ENCODE measurements at regions not wholly inside any gene's neighbourhood (a gene's known extent, or its start where the extent isn't known, plus 50 kb on each side); places are given as distances from the start of the nearest gene placed in this dataset.

- Mint-ChIP-seq H3K27ac (peak overlapping the region; percentile 7), H3K36me3 (ENCODE audit: low read depth) (peaks cover 36% of the 10 kb centered on the region), H3K27me3 (no peaks in the 10 kb centered on the region), H3K9me3 (no peaks in the 10 kb centered on the region), H3K4me3 (no peak overlapping the region), H3K4me1 (peaks cover 15% of the 10 kb centered on the region)
- DNase-seq: no peak
- no peak for ATAC-seq (ENCODE audit: low read depth)
- no peak for TF ChIP-seq CTCF (IDR thresholded peaks at IDR 0.05)
- intact Hi-C loops (cut with micrococcal nuclease): no loop called here
- ChIA-PET POLR2A (no interaction called here), CTCF (no interaction called here)
These were observed 361.6 kb downstream of the KLF12 start for GRCh38 chr13:73772449-73773167.

GRCh38 chr13:73767747-73768315 is 366.4 kb downstream of the KLF12 start:
- POLR2A ChIA-PET: interaction anchor here (0.5 to 1.5 kb wide), 2 partner anchors 63 to 523 kb away, joined by 3 to 4 read pairs; no protein-coding TSS in a partner anchor
- intact Hi-C loops (cut with micrococcal nuclease): loop anchor here (1.0 to 2.0 kb wide), 2 partner anchors 14 to 367 kb away; partner anchors contain the start of gene KLF12

GRCh38 chr13:73767191-73767741 is 366.9 kb downstream of the KLF12 start:
- ChIA-PET POLR2A (interaction anchor here (1.5 to 2.2 kb wide), 2 partner anchors 367 to 523 kb away, joined by 4 to 12 read pairs; partner anchors contain the start of gene KLF12), CTCF (interaction anchor here (0.7 to 4.4 kb wide), 7 partner anchors 11 to 1452 kb away, joined by 3 to 27 read pairs (median 3); no protein-coding TSS in a partner anchor)
- DNase-seq (no peak), ATAC-seq (ENCODE audit: low read depth) (peak; percentile 18)
- peaks cover 21% of the 10 kb centered on the region for H3K36me3 Mint-ChIP-seq (ENCODE audit: low read depth)
- no peak overlapping the region for H3K4me3 Mint-ChIP-seq
- no peak for TF ChIP-seq CTCF (IDR thresholded peaks at IDR 0.05)
- intact Hi-C loops (cut with micrococcal nuclease): loop anchor here (1.0 to 2.0 kb wide), 2 partner anchors 13 to 368 kb away; partner anchors contain the start of gene KLF12
- peak overlapping the region; percentile 76 for H3K27ac Mint-ChIP-seq
- no peaks in the 10 kb centered on the region for H3K27me3 Mint-ChIP-seq
- H3K9me3 Mint-ChIP-seq: no peaks in the 10 kb centered on the region
- H3K4me1 Mint-ChIP-seq: peaks cover 57% of the 10 kb centered on the region

More at GRCh38 chr13:73767747-73768315, 366.4 kb downstream of the KLF12 start:
- H3K36me3 Mint-ChIP-seq (ENCODE audit: low read depth): peaks cover 24% of the 10 kb centered on the region
- CTCF ChIA-PET: interaction anchor here (0.7 to 4.4 kb wide), 8 partner anchors 11 to 1452 kb away, joined by 3 to 27 read pairs (median 3); no protein-coding TSS in a partner anchor
- peaks cover 52% of the 10 kb centered on the region for H3K4me1 Mint-ChIP-seq
- H3K27me3 Mint-ChIP-seq: no peaks in the 10 kb centered on the region
- H3K27ac Mint-ChIP-seq: peak overlapping the region; percentile 76
- H3K9me3 Mint-ChIP-seq: no peaks in the 10 kb centered on the region
- TF ChIP-seq CTCF (IDR thresholded peaks at IDR 0.05): no peak
- DNase-seq (no peak), ATAC-seq (ENCODE audit: low read depth) (peak; percentile 7)
- H3K4me3 Mint-ChIP-seq: peak overlapping the region; percentile 1

GRCh38 chr13:73765651-73766384 is 368.4 kb downstream of the KLF12 start:
- ChIA-PET CTCF (interaction anchor here (0.8 to 4.4 kb wide), 3 partner anchors 10 to 521 kb away, joined by 3 to 27 read pairs (median 8); no protein-coding TSS in a partner anchor), POLR2A (interaction anchor here (0.6 to 2.2 kb wide), 3 partner anchors 240 to 369 kb away, joined by 3 to 12 read pairs (median 5); partner anchors contain the start of gene KLF12)
- DNase-seq (peak; percentile 19), ATAC-seq (ENCODE audit: low read depth) (peak; percentile 80)
- no peaks in the 10 kb centered on the region for H3K9me3 Mint-ChIP-seq
- H3K4me1 Mint-ChIP-seq: peaks cover 72% of the 10 kb centered on the region
- intact Hi-C loops (cut with micrococcal nuclease): loop anchor here (2.0 kb wide), 1 partner anchor 369 kb away; the partner anchor contains the start of gene KLF12
- peak overlapping the region; percentile 92 for H3K27ac Mint-ChIP-seq
- TF ChIP-seq CTCF (IDR thresholded peaks at IDR 0.05): no peak
- H3K27me3 Mint-ChIP-seq: no peaks in the 10 kb centered on the region
- peak overlapping the region; percentile 63 for H3K4me3 Mint-ChIP-seq
- H3K36me3 Mint-ChIP-seq (ENCODE audit: low read depth): peaks cover 21% of the 10 kb centered on the region

Data from activated B cell treated with CpG ODN at 0.5 μM for 24 hours (primary cell).